ENCODE measurements at regions not wholly inside any gene's neighbourhood (a gene's known extent, or its start where the extent isn't known, plus 50 kb on each side); places are given as distances from the start of the nearest gene placed in this dataset.

GRCh38 chr4:177105536-177105935 lies 204.1 kb upstream of the NEIL3 start:
- DNase-seq (ENCODE audit: low spot score) (no peak), ATAC-seq (no peak)

GRCh38 chr4:177107288-177107921 lies 202.3 kb upstream of the NEIL3 start:
- no peak for ATAC-seq

GRCh38 chr4:177108708-177109107 lies 201.0 kb upstream of the NEIL3 start:
- no peak for DNase-seq (ENCODE audit: low spot score)
- ATAC-seq, result no peak

More at GRCh38 chr4:177107288-177107921, 202.3 kb upstream of the NEIL3 start:
- DNase-seq (ENCODE audit: low spot score), result no peak

GRCh38 chr4:177109769-177110168 lies 199.9 kb upstream of the NEIL3 start:
- DNase-seq (ENCODE audit: low spot score), result no peak
- no peak for ATAC-seq

GRCh38 chr4:177116161-177116560 lies 193.5 kb upstream of the NEIL3 start:
- DNase-seq (ENCODE audit: low spot score), result no peak
- ATAC-seq, result no peak

GRCh38 chr4:177117256-177117655 lies 192.4 kb upstream of the NEIL3 start:
- no peak for DNase-seq (ENCODE audit: low spot score)

GRCh38 chr4:177118596-177118995 lies 191.1 kb upstream of the NEIL3 start:
- ATAC-seq, result no peak
- no peak for DNase-seq (ENCODE audit: low spot score)

More at GRCh38 chr4:177117256-177117655, 192.4 kb upstream of the NEIL3 start:
- ATAC-seq, result no peak

- ATAC-seq (no peak), DNase-seq (ENCODE audit: low spot score) (no peak)
Observed at GRCh38 chr4:177119021-177119471, 190.6 kb upstream of the NEIL3 start.

- ATAC-seq, result no peak
Observed at GRCh38 chr4:177119691-177120090, 190.0 kb upstream of the NEIL3 start.

GRCh38 chr4:177123811-177124210 lies 185.9 kb upstream of the NEIL3 start:
- ATAC-seq, result no peak

More at GRCh38 chr4:177119691-177120090, 190.0 kb upstream of the NEIL3 start:
- no peak for DNase-seq (ENCODE audit: low spot score)

GRCh38 chr4:177124349-177125064 lies 185.2 kb upstream of the NEIL3 start:
- DNase-seq (ENCODE audit: low spot score), result no peak
- ATAC-seq, result no peak

More at GRCh38 chr4:177123811-177124210, 185.9 kb upstream of the NEIL3 start:
- no peak for DNase-seq (ENCODE audit: low spot score)

GRCh38 chr4:177125656-177126055 lies 184.0 kb upstream of the NEIL3 start:
- ATAC-seq, result no peak
- DNase-seq (ENCODE audit: low spot score), result no peak

- ATAC-seq (no peak), DNase-seq (ENCODE audit: low spot score) (no peak)
Observed at GRCh38 chr4:177127658-177128057, 182.0 kb upstream of the NEIL3 start.

- DNase-seq (ENCODE audit: low spot score) (no peak), ATAC-seq (no peak)
Observed at GRCh38 chr4:177128306-177128705, 181.4 kb upstream of the NEIL3 start.

- ATAC-seq (no peak), DNase-seq (ENCODE audit: low spot score) (no peak)
Observed at GRCh38 chr4:177131736-177132135, 177.9 kb upstream of the NEIL3 start.

GRCh38 chr4:177147668-177148067 lies 162.0 kb upstream of the NEIL3 start:
- ATAC-seq (no peak), DNase-seq (ENCODE audit: low spot score) (no peak)

- no peak for DNase-seq (ENCODE audit: low spot score)
- ATAC-seq, result no peak
Observed at GRCh38 chr4:177155454-177155853, 154.2 kb upstream of the NEIL3 start.

- ATAC-seq, result no peak
Observed at GRCh38 chr4:177159600-177159999, 150.1 kb upstream of the NEIL3 start.

GRCh38 chr4:177161781-177162180 lies 147.9 kb upstream of the NEIL3 start:
- no peak for ATAC-seq
- no peak for DNase-seq (ENCODE audit: low spot score)

More at GRCh38 chr4:177159600-177159999, 150.1 kb upstream of the NEIL3 start:
- no peak for DNase-seq (ENCODE audit: low spot score)

GRCh38 chr4:177163532-177163931 lies 146.1 kb upstream of the NEIL3 start:
- DNase-seq (ENCODE audit: low spot score) (no peak), ATAC-seq (no peak)

GRCh38 chr4:177171588-177171987 lies 138.1 kb upstream of the NEIL3 start:
- no peak for ATAC-seq
- no peak for DNase-seq (ENCODE audit: low spot score)

- no peak for ATAC-seq
- DNase-seq (ENCODE audit: low spot score), result no peak
Observed at GRCh38 chr4:177175473-177175872, 134.2 kb upstream of the NEIL3 start.

All from left lobe of liver (tissue), 2 donors.